WTC11 (cell line): ENCODE measurements at regions not wholly inside any gene's neighbourhood (a gene's known extent, or its start where the extent isn't known, plus 50 kb on each side); places are given as distances from the start of the nearest gene placed in this dataset.

Experiments
- ATAC-seq: fragments of 200-7000 bp; cut with Tn5 transposase; 2 replicates; pipeline ENCODE4 v1.10.0; 2021; ENCODE audit warnings: mild to moderate bottlenecking, moderate library complexity
- CTCF ChIA-PET: fragments of 300-600 bp; sonication (Branson Sonifier 250); formaldehyde crosslinking; loops from one replicate; lab custom pipeline; 2021; ENCODE audit warnings: antibody characterized with exemption; lab: Charles Lee
- POLR2A ChIA-PET: fragments of 350-600 bp; sonication (Branson Sonifier 250); formaldehyde crosslinking; loops from one replicate; lab custom pipeline; 2021; ENCODE audit warnings: antibody characterized with exemption; lab: Charles Lee
- DNase-seq: peaks from one replicate; pipeline ENCODE4 v3.0.0; 2021; ENCODE audit warnings: low spot score
- H3K27ac Mint-ChIP-seq: 2 replicates; pipeline ENCODE4 v1.8.0; 2021; ENCODE audit warnings: mixed read lengths
- H3K27me3 Mint-ChIP-seq: 2 replicates; pipeline ENCODE4 v1.8.0; 2021; ENCODE audit warnings: low read depth, mild to moderate bottlenecking, moderate library complexity, mixed read lengths
- H3K36me3 Mint-ChIP-seq: 2 replicates; pipeline ENCODE4 v1.8.0; 2021; ENCODE audit warnings: mixed read lengths
- H3K4me1 Mint-ChIP-seq: 2 replicates; pipeline ENCODE4 v1.8.0; 2022; ENCODE audit warnings: mixed read lengths
- H3K4me3 Mint-ChIP-seq: 2 replicates; pipeline ENCODE4 v1.8.0; 2021; ENCODE audit warnings: mild to moderate bottlenecking, moderate library complexity, mixed read lengths
- H3K9me3 Mint-ChIP-seq: 2 replicates; pipeline ENCODE4 v1.8.0; 2021; ENCODE audit warnings: mixed read lengths
- ATF1 ChIP-seq: sonication (generic); formaldehyde crosslinking; IDR thresholded peaks from 2 replicates; pipeline ENCODE4 v1.8.1; 2023; ENCODE audit warnings: mild to moderate bottlenecking, moderate library complexity, missing genetic modification reagents
- ELF4 ChIP-seq: sonication (generic); formaldehyde crosslinking; IDR thresholded peaks from 2 replicates; pipeline ENCODE4 v1.8.1; 2022; ENCODE audit warnings: low read depth, mild to moderate bottlenecking, moderate library complexity, missing genetic modification reagents
- ESRRA ChIP-seq: sonication (generic); formaldehyde crosslinking; IDR thresholded peaks from 2 replicates; pipeline ENCODE4 v1.8.1; 2022; ENCODE audit warnings: mild to moderate bottlenecking, missing genetic modification reagents, borderline replicate concordance
- GABPB1 ChIP-seq: sonication (generic); formaldehyde crosslinking; IDR thresholded peaks from 2 replicates; pipeline ENCODE4 v1.8.1; 2023; ENCODE audit warnings: mild to moderate bottlenecking, missing genetic modification reagents
- IRF2 ChIP-seq: sonication (generic); formaldehyde crosslinking; IDR thresholded peaks from 2 replicates; pipeline ENCODE4 v1.8.0; 2022; ENCODE audit warnings: low read depth, missing genetic modification reagents, borderline replicate concordance
- KAT7 ChIP-seq: sonication (generic); formaldehyde crosslinking; IDR thresholded peaks from 2 replicates; pipeline ENCODE4 v1.8.1; 2023; ENCODE audit warnings: missing genetic modification reagents, mild to moderate bottlenecking, borderline replicate concordance
- NFE2L1 ChIP-seq: sonication (generic); formaldehyde crosslinking; IDR thresholded peaks from 2 replicates; pipeline ENCODE4 v1.8.1; 2023; ENCODE audit warnings: missing genetic modification reagents
- NR2C2 ChIP-seq: sonication (generic); formaldehyde crosslinking; IDR thresholded peaks from 2 replicates; pipeline ENCODE4 v1.8.0; 2022; ENCODE audit warnings: mild to moderate bottlenecking, missing genetic modification reagents
- SOX15 ChIP-seq: fragments of 250-450 bp; sonication (Bioruptor Pico); IDR thresholded peaks from 2 replicates; pipeline ENCODE4 v1.9.0; 2021; ENCODE audit warnings: mild to moderate bottlenecking
- ZBTB21 ChIP-seq: sonication (generic); formaldehyde crosslinking; IDR thresholded peaks from 2 replicates; pipeline ENCODE4 v1.8.1; 2023; ENCODE audit warnings: mild to moderate bottlenecking, missing genetic modification reagents, borderline replicate concordance
- ZNF317 ChIP-seq: sonication (generic); formaldehyde crosslinking; IDR thresholded peaks from 2 replicates; pipeline ENCODE4 v1.8.1; 2023; ENCODE audit warnings: low read depth, mild to moderate bottlenecking, moderate library complexity, missing genetic modification reagents, borderline replicate concordance
- TF ChIP-seq, protein P1 (sequence below): fragments of 250-450 bp; sonication (Bioruptor Pico); conservative IDR thresholded peaks from 2 replicates; pipeline ENCODE4 v1.9.0; 2021; ENCODE audit warnings: mild to moderate bottlenecking
- TF ChIP-seq, protein P2 (sequence below): sonication (generic); formaldehyde crosslinking; IDR thresholded peaks from 2 replicates; pipeline ENCODE4 v1.8.1; 2022; ENCODE audit warnings: low read depth, mild to moderate bottlenecking, moderate library complexity, missing genetic modification reagents, borderline replicate concordance
- TF ChIP-seq, protein P3 (sequence below): sonication (generic); formaldehyde crosslinking; IDR thresholded peaks from 2 replicates; pipeline ENCODE4 v1.8.1; 2022; ENCODE audit warnings: missing genetic modification reagents, borderline replicate concordance
- TF ChIP-seq, protein P4 (sequence below): sonication (generic); formaldehyde crosslinking; conservative IDR thresholded peaks from 2 replicates; pipeline ENCODE4 v1.8.1; 2023; ENCODE audit warnings: mild to moderate bottlenecking, low read depth, missing genetic modification reagents, moderate library complexity
- TF ChIP-seq, protein P5 (sequence below): fragments of 250-450 bp; sonication (Bioruptor Pico); IDR thresholded peaks from 2 replicates; pipeline ENCODE4 v1.9.0; 2021; ENCODE audit warnings: mild to moderate bottlenecking
- TF ChIP-seq, protein P6 (sequence below): sonication (generic); formaldehyde crosslinking; IDR thresholded peaks from 2 replicates; pipeline ENCODE4 v1.8.1; 2022; ENCODE audit warnings: mild to moderate bottlenecking, moderate library complexity, missing genetic modification reagents
- TF ChIP-seq, protein P7 (sequence below): sonication (generic); formaldehyde crosslinking; IDR thresholded peaks from 2 replicates; pipeline ENCODE4 v1.8.1; 2023; ENCODE audit warnings: mild to moderate bottlenecking, missing genetic modification reagents, borderline replicate concordance
- TF ChIP-seq, protein P8 (sequence below): sonication (generic); formaldehyde crosslinking; IDR thresholded peaks from 2 replicates; pipeline ENCODE4 v1.8.0; 2022; ENCODE audit warnings: mild to moderate bottlenecking, missing genetic modification reagents

DNA sequence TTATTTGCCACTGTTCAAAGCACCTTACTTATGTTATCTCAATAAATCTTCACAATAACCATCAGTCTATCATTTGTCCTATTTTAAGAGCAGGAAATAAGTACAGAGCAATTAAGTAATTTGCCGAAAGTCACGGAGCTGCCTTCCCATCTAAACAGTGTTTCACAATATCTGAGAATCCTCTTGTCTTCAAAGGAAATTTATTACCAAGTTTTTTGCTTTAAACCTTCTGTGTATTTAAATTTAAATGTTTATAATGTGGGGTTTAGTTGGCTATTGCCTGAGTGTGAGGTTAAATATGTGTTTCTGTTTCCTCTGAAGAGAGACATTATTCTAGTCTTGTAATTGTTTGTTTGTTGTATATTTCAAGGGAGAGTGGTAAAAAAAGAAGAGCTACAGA is 633.1 kb downstream of the EFNB2 start:
- no peak for TF ChIP-seq KAT7 (CRISPR knock-in tag)
- no peak for TF ChIP-seq ZBTB21
- TF ChIP-seq, protein P1, sequence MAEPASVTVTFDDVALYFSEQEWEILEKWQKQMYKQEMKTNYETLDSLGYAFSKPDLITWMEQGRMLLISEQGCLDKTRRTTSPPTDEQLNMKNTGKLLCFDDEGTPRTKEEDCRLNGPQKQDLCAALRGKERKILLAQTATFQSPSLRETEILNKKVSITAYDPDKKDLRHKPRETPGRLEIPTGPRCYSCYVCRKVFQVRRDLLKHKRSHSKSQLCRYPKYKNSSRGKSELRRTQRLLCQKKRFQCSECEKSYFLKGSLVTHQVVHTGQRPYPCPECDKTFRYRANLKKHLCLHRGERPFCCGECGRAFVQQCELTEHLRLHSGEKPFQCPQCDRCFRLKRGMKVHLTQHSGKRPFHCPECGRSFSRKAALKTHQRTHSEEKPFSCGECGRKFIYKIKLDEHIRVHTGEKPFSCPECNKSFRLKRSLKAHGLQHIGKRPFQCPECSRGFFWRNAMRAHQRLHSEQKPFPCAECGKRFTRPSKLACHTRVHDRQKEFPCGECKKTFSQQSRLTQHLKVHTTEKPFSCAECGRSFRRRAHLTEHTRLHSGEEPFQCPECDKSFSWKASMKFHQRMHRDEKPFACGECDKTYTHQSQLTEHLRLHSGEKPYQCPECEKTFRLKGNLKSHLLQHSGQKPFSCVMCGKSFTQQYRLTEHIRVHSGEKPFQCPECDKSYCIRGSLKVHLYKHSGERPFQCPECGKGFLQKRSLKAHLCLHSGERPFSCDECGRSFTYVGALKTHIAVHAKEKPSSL (CRISPR knock-in tag), result no peak
- TF ChIP-seq, protein P2, sequence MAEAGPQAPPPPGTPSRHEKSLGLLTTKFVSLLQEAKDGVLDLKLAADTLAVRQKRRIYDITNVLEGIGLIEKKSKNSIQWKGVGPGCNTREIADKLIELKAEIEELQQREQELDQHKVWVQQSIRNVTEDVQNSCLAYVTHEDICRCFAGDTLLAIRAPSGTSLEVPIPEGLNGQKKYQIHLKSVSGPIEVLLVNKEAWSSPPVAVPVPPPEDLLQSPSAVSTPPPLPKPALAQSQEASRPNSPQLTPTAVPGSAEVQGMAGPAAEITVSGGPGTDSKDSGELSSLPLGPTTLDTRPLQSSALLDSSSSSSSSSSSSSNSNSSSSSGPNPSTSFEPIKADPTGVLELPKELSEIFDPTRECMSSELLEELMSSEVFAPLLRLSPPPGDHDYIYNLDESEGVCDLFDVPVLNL (CRISPR knock-in tag), result no peak
- no peak for TF ChIP-seq ESRRA (CRISPR knock-in tag)
- TF ChIP-seq GABPB1 (CRISPR knock-in tag), result no peak
- TF ChIP-seq NR2C2 (CRISPR knock-in tag), result no peak
- no peak for TF ChIP-seq IRF2 (CRISPR knock-in tag)
- TF ChIP-seq, protein P3, sequence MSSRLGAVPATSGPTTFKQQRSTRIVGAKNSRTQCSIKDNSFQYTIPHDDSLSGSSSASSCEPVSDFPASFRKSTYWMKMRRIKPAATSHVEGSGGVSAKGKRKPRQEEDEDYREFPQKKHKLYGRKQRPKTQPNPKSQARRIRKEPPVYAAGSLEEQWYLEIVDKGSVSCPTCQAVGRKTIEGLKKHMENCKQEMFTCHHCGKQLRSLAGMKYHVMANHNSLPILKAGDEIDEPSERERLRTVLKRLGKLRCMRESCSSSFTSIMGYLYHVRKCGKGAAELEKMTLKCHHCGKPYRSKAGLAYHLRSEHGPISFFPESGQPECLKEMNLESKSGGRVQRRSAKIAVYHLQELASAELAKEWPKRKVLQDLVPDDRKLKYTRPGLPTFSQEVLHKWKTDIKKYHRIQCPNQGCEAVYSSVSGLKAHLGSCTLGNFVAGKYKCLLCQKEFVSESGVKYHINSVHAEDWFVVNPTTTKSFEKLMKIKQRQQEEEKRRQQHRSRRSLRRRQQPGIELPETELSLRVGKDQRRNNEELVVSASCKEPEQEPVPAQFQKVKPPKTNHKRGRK (CRISPR knock-in tag), result no peak
- no peak for TF ChIP-seq ZNF317 (CRISPR knock-in tag)
- TF ChIP-seq, protein P4, sequence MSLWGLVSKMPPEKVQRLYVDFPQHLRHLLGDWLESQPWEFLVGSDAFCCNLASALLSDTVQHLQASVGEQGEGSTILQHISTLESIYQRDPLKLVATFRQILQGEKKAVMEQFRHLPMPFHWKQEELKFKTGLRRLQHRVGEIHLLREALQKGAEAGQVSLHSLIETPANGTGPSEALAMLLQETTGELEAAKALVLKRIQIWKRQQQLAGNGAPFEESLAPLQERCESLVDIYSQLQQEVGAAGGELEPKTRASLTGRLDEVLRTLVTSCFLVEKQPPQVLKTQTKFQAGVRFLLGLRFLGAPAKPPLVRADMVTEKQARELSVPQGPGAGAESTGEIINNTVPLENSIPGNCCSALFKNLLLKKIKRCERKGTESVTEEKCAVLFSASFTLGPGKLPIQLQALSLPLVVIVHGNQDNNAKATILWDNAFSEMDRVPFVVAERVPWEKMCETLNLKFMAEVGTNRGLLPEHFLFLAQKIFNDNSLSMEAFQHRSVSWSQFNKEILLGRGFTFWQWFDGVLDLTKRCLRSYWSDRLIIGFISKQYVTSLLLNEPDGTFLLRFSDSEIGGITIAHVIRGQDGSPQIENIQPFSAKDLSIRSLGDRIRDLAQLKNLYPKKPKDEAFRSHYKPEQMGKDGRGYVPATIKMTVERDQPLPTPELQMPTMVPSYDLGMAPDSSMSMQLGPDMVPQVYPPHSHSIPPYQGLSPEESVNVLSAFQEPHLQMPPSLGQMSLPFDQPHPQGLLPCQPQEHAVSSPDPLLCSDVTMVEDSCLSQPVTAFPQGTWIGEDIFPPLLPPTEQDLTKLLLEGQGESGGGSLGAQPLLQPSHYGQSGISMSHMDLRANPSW (CRISPR knock-in tag), result no peak
- no peak for TF ChIP-seq ATF1
- TF ChIP-seq, protein P5, sequence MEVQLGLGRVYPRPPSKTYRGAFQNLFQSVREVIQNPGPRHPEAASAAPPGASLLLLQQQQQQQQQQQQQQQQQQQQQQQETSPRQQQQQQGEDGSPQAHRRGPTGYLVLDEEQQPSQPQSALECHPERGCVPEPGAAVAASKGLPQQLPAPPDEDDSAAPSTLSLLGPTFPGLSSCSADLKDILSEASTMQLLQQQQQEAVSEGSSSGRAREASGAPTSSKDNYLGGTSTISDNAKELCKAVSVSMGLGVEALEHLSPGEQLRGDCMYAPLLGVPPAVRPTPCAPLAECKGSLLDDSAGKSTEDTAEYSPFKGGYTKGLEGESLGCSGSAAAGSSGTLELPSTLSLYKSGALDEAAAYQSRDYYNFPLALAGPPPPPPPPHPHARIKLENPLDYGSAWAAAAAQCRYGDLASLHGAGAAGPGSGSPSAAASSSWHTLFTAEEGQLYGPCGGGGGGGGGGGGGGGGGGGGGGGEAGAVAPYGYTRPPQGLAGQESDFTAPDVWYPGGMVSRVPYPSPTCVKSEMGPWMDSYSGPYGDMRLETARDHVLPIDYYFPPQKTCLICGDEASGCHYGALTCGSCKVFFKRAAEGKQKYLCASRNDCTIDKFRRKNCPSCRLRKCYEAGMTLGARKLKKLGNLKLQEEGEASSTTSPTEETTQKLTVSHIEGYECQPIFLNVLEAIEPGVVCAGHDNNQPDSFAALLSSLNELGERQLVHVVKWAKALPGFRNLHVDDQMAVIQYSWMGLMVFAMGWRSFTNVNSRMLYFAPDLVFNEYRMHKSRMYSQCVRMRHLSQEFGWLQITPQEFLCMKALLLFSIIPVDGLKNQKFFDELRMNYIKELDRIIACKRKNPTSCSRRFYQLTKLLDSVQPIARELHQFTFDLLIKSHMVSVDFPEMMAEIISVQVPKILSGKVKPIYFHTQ, result no peak
- TF ChIP-seq SOX15, result no peak
- TF ChIP-seq, protein P6, sequence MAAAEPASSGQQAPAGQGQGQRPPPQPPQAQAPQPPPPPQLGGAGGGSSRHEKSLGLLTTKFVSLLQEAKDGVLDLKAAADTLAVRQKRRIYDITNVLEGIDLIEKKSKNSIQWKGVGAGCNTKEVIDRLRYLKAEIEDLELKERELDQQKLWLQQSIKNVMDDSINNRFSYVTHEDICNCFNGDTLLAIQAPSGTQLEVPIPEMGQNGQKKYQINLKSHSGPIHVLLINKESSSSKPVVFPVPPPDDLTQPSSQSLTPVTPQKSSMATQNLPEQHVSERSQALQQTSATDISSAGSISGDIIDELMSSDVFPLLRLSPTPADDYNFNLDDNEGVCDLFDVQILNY, result no peak
- TF ChIP-seq, protein P7, sequence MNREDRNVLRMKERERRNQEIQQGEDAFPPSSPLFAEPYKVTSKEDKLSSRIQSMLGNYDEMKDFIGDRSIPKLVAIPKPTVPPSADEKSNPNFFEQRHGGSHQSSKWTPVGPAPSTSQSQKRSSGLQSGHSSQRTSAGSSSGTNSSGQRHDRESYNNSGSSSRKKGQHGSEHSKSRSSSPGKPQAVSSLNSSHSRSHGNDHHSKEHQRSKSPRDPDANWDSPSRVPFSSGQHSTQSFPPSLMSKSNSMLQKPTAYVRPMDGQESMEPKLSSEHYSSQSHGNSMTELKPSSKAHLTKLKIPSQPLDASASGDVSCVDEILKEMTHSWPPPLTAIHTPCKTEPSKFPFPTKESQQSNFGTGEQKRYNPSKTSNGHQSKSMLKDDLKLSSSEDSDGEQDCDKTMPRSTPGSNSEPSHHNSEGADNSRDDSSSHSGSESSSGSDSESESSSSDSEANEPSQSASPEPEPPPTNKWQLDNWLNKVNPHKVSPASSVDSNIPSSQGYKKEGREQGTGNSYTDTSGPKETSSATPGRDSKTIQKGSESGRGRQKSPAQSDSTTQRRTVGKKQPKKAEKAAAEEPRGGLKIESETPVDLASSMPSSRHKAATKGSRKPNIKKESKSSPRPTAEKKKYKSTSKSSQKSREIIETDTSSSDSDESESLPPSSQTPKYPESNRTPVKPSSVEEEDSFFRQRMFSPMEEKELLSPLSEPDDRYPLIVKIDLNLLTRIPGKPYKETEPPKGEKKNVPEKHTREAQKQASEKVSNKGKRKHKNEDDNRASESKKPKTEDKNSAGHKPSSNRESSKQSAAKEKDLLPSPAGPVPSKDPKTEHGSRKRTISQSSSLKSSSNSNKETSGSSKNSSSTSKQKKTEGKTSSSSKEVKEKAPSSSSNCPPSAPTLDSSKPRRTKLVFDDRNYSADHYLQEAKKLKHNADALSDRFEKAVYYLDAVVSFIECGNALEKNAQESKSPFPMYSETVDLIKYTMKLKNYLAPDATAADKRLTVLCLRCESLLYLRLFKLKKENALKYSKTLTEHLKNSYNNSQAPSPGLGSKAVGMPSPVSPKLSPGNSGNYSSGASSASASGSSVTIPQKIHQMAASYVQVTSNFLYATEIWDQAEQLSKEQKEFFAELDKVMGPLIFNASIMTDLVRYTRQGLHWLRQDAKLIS, result no peak
- TF ChIP-seq, protein P8, sequence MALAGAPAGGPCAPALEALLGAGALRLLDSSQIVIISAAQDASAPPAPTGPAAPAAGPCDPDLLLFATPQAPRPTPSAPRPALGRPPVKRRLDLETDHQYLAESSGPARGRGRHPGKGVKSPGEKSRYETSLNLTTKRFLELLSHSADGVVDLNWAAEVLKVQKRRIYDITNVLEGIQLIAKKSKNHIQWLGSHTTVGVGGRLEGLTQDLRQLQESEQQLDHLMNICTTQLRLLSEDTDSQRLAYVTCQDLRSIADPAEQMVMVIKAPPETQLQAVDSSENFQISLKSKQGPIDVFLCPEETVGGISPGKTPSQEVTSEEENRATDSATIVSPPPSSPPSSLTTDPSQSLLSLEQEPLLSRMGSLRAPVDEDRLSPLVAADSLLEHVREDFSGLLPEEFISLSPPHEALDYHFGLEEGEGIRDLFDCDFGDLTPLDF (CRISPR knock-in tag), result no peak
- TF ChIP-seq ELF4 (CRISPR knock-in tag), result no peak
- TF ChIP-seq NFE2L1 (CRISPR knock-in tag), result no peak
- TF ChIP-seq, all 79 proteins: peak for 0

More for the DNA sequence above, 633.1 kb downstream of the EFNB2 start:
- no peak for DNase-seq
- CTCF ChIA-PET, result no interaction called here
- H3K9me3 Mint-ChIP-seq, result 0 out of 2 replicates have a peak, but pooled peaks cover 4% of the 10 kb centered on the region
- H3K36me3 Mint-ChIP-seq, result no peaks in the 10 kb centered on the region
- no peak overlapping the region for H3K4me3 Mint-ChIP-seq
- H3K27ac Mint-ChIP-seq, result no peak overlapping the region
- no peak for ATAC-seq
- no peaks in the 10 kb centered on the region for H3K4me1 Mint-ChIP-seq
- POLR2A ChIA-PET, result no interaction called here
- no peaks in the 10 kb centered on the region for H3K27me3 Mint-ChIP-seq
